Activated CD4-positive, CD25-positive, alpha-beta regulatory T cell (primary cell): ENCODE measurements at regions not wholly inside any gene's neighbourhood (a gene's known extent, or its start where the extent isn't known, plus 50 kb on each side); places are given as distances from the start of the nearest gene placed in this dataset.

ENCODE experiments used
- DNase-seq, 4 experiments: peaks; one replicate each; lab custom pipeline; 2025; lab: John Stamatoyannopoulos, UW

DNA sequence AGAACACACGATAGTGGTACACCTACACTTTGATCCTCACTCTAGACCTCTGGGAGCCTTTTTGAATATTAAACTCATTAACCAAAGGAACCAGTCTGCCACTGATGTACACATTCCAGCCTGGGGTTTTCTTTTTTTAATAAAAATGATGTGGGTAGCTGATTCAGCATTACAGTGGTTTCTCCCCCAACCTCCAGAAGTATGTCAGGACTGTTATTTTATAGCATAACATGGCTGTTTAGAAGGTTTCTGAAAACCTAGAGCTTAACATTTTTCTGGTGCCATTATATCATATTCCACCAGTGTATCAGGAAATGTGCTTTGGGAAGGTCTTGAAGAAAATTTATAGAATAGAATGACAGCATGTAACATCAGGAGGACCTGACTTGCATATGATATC lies 540.9 kb upstream of the WWC1 start:
- no peak for DNase-seq

GRCh38 chr5:167752936-167753335 lies 538.5 kb upstream of the WWC1 start:
- DNase-seq, result no peak

DNA sequence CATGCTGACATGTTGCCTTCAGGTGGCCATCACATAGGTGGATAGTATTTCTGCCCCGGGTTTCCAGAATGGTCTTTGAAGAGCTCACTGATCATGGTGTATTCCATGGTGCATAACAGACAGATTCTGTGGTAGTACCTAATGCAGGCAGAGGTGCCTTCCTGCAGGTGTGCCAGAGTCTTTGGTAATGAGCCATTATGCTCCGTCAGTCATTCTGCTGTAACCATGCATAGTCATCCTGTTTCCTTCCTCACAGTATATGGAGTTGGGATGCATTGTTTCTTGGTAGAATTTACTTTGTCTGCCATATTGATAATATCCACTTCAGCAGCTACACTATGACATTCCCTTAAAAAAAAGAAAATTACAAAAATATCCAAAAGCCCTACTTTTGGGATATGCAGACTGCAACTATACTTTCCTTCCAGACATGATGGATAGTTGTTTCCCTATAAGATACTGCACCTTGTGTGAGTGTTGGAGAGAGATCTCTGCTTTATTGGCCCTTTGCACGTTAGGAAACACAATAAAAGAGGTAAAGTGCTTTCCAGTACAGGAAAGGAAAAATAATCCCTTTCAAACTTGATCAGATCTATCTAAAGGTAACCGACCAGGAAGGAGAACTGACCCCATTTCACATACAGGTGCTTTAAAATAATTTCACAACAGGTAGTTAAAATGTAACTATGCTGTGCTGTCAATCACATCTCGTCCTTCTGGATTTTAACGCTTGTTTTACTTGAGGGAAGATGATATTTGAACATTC lies 537.5 kb upstream of the WWC1 start:
- no peak for DNase-seq

GRCh38 chr5:167754501-167755021 lies 536.9 kb upstream of the WWC1 start:
- DNase-seq, result no peak

- DNase-seq, result no peak
Measured at GRCh38 chr5:167755420-167755819, 536.0 kb upstream of the WWC1 start.

DNA sequence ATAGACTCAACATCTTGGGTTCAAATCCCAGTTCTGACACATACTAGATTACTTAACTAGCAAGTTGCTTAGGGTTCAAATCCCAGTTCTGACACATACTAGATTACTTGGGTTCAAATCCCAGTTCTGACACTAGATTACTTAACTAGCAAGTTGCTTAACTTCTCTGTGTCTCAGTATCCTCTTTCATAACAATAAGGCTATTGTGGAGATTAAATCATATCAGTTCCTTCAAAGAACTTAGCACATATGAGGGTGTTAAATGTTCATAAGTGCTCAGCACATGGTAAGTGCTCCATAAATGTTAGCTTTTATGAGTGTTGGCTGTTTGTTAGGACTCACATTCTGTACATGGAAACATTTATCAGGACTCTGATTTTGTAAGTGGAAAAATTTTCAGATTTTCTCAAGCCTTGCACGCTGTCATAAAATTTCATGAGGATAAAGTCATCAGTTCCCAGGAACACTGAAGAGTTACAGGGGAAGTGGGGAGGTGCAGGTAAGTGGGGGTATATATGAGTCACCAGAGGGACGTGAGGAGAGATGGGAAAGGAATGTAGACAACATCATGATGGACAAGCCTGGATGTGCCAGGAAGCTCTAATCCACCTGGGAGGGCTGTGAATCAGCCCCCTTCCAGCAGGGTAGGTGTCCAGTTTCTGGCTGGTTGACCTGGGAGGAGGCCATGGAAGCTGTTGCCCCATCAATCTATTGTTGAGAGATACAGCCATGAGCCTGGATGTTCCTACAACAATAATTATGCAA lies 532.2 kb upstream of the WWC1 start:
- no peak for DNase-seq

- DNase-seq, result no peak
Measured at GRCh38 chr5:167763772-167764171, 527.7 kb upstream of the WWC1 start.

DNA sequence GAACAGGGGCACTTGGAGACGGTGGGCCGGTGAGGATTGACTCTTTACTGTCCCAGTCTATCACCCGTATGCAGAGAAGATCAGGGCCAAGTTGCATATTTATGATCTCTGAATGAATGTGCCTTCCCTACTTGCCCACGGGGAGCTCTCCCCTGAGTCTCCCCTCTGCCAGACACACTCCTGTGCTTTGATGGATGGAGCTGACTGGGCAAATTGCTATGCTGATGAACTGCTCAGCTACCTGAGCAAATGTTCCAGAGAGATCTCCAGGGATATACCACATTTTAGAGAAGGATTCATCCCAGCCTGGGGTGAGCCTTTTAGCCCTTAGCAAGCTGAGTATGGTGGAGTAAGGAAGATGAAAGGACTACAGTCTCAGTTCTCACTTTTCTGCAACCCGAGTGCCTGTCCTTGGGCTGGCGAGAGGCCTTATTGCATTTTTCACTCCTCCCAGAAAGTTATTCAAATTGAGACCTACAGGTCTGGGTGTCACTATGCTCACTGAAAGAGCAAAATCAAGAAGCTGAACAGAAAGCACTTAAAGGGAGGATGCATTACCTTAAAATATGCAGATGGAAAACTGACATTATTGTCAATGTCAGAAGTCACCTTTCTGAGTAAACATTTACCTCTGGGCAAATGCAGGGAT lies 526.7 kb upstream of the WWC1 start:
- no peak for DNase-seq

GRCh38 chr5:167765352-167765751 lies 526.1 kb upstream of the WWC1 start:
- no peak for DNase-seq

DNA sequence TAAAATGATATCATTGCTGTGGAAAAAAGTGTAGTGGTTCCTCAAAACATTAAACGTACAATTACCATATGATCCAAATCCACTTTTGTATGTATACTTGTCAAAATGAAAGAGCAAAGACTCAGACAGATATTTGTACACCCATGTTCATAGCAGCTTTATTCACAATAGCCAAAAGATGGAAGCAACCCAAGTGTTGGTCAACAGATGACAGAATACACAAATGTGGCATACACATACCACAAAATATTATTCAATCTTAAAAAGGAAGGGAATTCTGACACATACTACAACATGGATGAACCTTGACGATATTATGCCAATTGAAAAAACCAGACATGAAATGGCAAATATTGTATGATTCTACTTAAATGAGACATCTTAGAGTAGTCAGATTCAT lies 524.5 kb upstream of the WWC1 start:
- no peak for DNase-seq

DNA sequence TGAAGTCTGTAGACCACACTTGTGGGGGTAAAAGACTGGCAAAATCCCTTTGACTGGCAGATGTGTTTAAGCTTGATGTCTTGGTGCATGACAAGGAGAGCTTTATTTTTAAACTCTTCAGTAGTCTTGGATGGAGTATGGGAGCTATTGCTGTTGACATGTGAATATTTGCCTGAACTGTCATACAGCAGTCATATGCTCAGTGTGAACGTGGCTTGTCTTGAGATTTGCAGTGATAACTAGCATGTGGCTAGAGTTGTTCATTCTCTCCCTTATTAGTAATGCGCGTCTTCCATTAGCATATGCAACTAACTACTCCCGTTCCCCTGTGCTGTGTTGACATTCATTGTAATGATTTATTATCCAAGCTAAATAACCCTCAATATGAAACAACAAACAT lies 523.6 kb upstream of the WWC1 start:
- DNase-seq, result no peak

DNA sequence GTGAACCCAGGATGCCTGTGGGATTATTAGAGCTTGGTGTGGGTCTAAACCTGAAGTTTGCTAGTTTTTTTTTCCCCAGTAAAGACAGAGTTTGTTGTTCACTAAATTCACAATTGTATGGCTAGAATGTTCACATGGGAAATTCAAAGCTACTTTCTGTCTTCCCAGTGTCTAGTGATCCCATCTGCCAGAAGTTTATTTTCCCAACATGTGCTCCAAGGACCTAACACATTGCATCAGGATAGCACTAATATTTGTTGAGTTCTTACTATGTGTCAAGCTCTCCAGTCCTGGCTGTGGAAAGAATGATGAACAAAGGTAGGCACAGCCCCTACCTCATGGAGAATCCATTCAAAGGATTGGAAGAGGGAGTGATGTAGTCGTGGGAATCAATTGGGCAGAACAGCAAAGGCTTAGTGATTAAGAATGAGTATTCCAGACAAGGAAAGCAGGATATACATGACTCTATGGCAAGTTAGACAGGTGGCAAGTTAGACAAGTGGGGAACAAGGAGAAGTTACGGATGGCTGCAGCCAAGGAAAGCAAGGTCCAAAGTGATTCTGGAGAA lies 521.5 kb upstream of the WWC1 start:
- DNase-seq, result no peak

- DNase-seq, result no peak
Measured at GRCh38 chr5:167770461-167770860, 521.0 kb upstream of the WWC1 start.

DNA sequence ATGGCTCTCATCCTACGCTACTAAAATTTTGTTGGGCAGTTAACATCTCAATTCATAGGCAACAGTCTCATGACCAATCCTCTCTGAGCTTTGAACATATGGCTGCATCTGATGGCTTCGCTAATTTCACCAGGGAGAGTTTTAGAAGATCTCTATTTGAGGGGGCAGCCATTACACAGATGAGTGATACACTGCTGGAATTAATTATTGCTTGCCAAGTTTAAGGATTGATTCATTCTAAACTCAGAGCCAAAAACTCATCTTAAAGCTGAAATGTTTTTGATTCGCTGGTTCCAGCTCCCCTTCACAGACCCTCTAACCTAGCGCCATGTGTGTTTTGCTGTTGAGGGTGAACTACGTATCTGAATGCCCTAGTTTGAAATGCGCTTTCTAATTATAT lies 519.9 kb upstream of the WWC1 start:
- DNase-seq, result no peak

DNA sequence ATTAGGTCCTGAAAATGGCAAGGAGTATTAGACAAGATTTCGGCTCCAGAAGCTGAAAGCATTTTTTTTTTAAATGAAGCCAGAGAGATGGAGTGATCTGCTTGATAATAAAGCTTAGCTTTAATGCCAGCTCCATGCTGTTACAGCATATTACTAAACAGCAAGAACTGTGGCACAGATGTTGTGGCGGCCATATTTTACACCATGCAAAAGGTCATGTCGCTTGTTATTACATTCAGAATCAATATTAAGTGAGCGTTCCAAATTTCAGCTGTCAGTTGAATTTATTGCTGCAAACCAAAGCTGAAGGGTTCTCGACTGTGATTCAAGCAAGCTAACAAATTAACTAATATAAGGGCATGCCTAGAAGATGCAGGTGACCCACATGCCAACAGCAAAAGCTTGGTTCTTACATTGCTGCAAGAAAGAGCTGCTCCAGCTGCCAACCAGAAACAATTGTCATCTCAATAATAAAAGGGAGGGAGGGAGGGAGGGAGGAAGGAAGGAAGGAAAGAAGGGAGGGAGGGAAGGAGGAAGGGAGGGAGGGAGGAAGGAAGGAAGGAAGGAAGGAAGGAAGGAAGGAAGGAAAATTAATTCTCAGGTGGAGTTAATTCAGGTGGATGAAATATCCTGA lies 517.7 kb upstream of the WWC1 start:
- no peak for DNase-seq

DNA sequence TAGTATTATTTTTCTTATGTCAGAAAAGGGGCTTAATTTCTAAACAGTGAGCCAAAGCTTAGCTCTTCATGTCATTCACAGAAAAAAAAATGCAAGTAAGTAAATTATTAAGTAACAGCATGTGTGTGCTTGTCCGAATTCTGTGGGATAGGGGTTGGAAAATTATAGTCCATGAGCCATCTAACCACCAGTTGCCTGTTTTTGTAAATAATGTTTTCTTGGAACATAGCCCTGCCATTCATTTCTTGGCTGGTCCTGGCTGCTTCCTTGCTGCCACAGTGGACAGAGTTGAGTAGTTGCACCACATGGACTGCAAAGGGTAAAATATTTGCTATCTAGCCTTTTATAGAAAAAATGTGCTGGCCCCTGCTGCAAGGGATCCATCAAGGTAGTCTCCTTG lies 513.7 kb upstream of the WWC1 start:
- DNase-seq, result no peak

GRCh38 chr5:167778228-167778627 lies 513.2 kb upstream of the WWC1 start:
- no peak for DNase-seq

- no peak for DNase-seq
Measured at GRCh38 chr5:167779644-167780043, 511.8 kb upstream of the WWC1 start.

GRCh38 chr5:167780177-167780576 lies 511.3 kb upstream of the WWC1 start:
- no peak for DNase-seq

DNA sequence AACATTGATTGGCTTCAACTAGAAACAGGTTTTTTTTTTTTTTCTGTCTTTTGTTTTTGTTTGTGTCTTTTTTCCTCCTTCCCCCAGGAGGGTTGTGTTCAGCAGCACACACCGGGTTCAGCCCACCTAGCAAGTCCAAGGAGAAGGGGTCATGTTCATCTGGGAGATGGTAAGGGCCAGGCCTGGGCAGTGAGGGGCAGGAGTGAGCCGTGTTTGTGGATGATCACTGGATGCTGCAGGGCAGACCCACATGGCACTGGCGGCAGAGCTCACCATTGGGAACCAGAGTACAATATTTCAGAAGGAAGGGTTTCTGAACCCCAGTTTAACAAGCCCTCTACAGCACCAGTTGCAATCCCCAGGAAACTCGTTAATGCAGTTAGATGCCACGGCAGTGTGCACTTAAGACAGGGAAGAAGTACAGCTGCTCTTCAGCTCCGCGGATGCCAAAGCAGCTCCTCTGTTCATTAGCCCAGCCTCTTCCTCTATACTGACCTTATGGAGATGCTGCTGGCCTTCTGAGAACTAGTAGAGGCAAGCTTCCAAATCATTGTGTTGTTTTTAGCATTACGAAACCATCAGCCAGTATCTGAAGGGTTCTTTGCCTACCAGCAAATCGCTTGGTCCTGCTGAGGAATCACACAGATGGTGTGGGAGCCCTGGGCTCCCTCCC lies 508.2 kb upstream of the WWC1 start:
- DNase-seq, result no peak

DNA sequence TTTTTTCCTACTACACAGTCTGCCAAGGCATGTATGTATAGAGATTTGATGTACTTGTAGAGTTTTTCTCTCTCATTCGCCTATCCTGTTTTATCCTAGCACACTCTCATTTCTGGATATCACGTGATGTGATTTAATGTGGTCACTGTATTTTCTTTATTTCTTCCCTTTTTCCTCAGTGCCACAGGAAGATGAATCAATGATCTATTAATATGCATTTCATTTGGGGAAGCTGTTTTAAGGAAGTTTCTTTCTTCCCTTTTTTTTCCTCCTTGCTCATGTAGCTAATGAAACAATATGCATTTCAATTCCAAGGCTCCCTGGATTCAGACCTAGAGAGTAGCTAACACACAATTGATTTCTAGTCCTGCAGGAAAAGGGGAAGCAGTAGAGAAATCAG lies 506.3 kb upstream of the WWC1 start:
- DNase-seq, result no peak

DNA sequence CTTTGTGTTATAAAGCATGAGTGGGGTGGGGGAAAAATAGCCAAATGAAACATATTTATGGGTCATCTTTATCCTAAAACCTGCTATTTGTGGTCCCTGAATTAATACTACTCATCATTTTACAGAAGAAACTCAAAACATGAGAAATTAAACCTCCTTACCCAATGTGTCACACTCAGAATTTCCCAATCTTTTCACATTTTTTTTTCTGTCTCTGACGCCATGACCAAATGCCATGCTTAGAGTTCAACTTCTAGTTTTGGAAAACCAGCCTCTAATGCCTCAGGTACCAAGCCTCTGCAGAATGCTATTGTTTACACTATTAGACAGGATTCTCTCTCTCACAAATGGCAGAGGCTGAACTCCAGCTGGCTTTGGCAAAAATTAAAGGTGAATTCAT lies 505.5 kb upstream of the WWC1 start:
- no peak for DNase-seq
